Stimulated activated CD8-positive, alpha-beta memory T cell treated with anti-CD3 and anti-CD28 coated beads, Interleukin-4, amount 100 ng/mL, for 4 hours (primary cell): ENCODE measurements at regions not wholly inside any gene's neighbourhood (a gene's known extent, or its start where the extent isn't known, plus 50 kb on each side); places are given as distances from the start of the nearest gene placed in this dataset.

Experiments used
- DNase-seq, 2 donors: peaks; one replicate each; pipeline ENCODE4 v3.0.0-alpha.2; 2020; ENCODE audit warnings: low read depth in 2 of 2, low spot score in 1 of 2

- no peak for DNase-seq
Observed at GRCh38 chr11:45597097-45597496, 68.3 kb downstream of the CHST1 start.

GRCh38 chr11:45596571-45596970, 68.9 kb downstream of the CHST1 start:
- DNase-seq, result no peak

DNA sequence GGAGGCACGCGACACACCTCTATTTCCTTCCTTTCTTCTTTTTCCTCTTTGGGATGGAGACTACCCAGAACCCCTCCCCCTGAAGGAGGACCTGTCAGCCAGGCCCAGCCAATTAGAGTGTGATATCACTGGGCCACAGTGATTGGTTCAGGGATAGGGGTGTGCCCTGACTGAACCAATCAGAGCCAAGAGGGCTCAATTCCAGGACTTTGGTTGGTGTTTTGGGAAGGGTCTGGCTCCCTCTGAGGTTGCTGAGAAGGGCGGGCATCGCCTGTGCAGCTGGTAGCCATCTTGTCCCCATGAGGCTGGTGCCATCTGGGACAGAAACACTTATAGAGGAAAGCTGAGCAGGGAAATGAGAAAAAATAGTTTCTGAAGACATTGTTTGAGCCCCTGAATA, 71.4 kb downstream of the CHST1 start:
- no peak for DNase-seq

- no peak for DNase-seq
Observed at GRCh38 chr11:45592636-45593035, 72.8 kb downstream of the CHST1 start.

DNA sequence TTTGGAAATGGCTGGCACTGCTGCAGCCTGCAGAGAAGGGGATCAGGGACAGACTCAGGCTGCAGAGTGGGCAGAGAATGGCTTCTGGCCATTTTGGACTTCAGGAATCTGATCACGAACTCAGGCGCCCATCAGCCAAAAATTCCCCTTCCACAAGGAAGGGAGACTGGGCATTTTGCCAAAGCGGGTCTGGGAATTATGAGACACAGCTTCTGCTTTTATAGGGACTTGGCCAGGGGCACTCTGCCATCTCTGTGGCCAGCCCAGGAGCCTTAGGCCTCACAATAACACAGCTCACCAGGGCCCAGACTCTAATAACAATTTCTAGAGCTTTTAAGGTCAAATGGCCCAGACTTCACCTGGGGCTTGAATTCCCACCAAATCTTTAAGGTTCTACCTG, 74.7 kb downstream of the CHST1 start:
- no peak for DNase-seq

- DNase-seq, result no peak
Observed at GRCh38 chr11:45585205-45585604, 80.2 kb downstream of the CHST1 start.

DNA sequence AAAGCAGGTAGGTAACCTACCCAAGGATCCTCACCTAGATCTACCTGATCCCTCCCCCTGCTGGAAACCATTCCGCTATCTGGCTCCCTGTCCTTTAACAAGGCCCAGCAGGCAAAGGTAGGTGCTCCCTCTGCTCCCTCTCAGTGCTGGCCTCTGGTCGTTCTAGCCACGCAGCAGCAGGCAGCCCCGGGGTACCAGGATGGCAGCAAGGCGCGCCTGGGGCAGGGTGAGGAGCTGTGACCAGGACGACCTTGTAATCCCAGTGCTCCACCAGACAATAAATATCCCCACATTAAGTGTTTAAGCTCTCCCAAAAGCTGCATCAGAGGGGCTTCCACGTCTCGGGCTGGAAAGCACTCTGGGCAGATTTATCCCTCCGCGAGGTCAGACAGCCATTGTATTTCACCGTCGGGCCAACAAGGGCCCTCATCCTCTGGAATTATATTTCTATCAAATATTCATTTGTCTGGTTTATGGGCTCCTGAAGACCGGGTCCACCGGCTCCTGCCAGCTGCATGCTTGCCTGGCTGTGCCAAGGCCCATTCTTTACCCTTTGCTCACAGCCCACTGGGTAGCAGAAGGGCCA, 81.3 kb downstream of the CHST1 start:
- no peak for DNase-seq

GRCh38 chr11:45580399-45580798, 85.0 kb downstream of the CHST1 start:
- DNase-seq, result no peak

- no peak for DNase-seq
Observed at GRCh38 chr11:45578316-45578715, 87.1 kb downstream of the CHST1 start.

DNA sequence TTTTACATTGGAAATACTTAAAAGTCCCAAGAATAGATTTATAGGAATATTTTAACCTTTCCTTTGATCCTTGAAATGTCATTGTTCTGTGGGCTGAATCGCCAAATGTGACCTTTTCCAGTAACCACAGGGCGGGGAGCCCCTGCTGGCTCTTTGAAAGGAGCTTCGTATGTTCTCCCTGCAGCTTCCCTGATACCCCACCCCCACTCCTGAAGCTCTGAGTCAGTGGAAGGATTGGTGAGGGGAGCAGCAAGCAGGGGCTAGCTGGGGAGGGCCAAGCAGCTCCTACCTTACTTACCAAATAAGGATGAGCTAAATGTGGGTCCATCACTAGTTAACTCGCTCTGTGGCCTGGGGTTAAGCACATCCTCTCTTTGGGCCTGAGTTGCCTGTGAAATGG, 87.7 kb downstream of the CHST1 start:
- DNase-seq, result no peak

DNA sequence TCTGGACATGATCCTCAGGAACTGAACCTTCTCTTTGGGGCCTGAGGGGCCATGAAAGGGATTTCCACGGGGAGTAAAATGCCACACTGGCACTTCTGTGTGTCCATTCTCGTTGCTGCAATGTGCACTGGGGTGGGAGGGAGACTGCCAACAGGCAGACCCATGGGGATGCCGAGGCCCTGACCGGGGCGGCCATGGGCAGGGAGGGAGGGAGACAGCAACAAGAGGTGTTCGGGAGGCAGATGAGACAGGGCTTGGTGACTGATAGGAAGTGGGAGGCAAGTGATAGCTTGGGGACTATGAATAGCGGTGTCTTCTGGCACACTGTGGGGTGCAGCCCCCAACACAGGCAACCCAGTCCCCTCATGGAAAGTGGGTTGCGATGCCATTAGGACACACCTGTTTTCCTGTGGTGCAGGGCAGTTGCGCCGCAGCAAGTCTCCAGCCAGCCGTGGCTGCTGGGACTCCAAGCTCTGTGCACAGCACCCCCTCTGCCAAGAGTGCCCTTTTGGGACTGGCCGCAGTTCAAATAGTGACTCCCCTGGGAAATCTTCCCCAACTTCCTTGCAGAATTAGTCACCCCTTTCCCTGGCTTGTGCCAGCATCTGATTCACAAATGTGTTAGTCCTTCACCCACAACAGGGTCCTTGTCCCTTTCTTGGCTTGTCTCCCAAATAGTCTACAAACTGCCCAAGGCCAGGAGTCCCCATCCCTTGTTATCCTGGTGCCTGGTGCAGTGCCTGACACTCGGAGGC, 88.8 kb downstream of the CHST1 start:
- DNase-seq, result no peak

DNA sequence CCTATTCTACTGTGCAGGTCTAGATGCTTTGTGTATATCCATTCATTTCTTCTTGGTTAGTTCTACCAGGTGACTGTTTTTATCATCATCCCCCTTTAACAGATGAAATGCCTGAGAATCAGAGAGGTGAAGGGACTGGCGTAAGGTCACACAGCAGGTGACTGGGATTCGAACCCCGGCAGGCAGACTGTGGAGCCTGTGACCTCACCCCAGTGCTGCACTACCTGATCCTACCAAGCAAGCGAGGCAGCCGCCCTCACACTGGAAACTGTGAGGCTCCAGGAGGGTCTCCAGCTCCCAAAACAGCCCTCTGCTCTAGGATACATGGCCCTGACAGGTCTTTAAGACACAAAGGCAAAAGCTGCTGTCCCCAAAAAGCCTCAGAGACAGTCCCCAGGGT, 91.7 kb downstream of the CHST1 start:
- no peak for DNase-seq

- DNase-seq, result no peak
Observed at GRCh38 chr11:45572354-45573123, 92.9 kb downstream of the CHST1 start.

GRCh38 chr11:45569776-45570175, 95.6 kb downstream of the CHST1 start:
- no peak for DNase-seq

DNA sequence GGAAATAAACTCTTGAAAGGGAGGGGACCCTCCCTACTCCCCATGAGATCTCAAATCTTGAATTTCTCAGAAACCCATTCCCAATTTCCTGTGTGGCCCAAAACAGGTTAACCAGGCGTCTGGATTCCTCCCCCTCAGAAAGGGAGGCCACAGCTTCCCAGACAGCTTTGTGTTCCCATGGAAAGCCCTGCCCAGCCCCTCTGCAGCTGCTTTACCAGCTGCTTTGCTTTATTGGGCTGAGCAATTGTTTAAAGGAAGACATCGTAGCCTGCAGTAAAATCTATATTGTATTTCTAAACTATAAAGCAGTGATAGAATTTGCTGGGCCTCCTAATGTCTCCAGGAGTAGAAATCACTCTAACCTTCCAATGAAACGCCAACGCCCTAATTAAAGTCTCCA, 97.4 kb downstream of the CHST1 start:
- no peak for DNase-seq

DNA sequence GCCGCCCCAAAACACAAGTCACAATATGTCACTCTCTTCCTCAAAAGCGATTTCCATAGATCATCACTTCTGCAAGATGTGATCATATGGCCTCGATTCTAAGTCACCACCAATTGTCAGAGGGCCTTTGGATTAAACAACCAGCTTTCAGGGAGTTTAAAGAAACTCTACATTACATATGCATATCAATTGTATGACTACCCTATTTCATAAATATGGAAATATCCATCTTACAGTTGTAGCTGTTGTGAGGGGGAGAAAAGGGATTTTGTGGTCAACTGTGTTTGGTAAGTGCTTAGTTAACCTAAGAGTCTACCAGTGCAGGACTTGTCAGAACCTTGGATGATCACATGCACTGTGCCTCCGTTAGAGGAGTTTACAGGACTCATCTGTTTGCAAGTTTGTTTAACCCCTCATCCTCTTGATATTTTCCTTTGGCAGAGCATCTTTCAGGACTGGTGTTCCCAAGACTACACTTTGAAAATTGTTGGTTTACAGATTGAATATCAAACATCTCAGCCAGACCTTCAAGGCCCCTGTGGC, 99.9 kb downstream of the CHST1 start:
- DNase-seq, result no peak

DNA sequence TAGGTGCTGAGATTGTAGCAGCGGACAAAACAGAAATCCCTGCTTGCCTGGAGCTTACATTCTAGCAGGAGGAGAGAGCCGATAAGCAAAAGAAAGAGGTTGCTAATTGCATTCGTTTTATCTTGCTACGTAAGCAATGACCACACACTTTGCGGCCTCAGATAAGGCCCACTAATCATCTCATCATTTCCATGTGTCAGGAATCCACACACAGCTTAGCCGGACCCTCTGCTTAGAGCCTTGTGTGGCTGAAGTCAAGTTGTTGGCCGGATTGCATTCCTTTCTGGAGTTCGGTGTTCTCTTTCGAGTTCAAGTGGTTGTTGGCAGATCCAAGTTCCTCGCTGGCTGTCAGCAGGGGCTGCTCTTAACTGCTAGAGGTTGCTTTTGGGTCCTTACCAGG, 101.6 kb downstream of the CHST1 start:
- no peak for DNase-seq

DNA sequence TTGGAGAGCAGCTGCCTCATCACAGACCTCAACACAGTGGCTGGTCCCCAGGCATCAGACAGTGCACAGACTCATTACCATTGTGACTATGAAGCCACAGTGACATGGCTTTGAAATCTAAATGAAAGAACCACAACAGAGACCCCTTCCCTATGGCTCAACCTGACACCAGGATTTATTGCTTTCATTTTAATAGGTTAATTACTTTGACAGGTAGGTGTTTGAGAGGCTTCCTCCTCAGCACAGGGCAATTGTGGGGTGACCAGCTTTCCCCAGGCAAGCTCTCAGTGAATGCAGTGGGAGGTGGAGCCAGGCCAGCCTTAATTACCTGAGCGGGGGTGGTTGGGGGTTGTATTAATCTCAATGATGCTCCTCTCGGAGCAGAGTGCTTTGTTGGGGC, 102.3 kb downstream of the CHST1 start:
- DNase-seq, result no peak

DNA sequence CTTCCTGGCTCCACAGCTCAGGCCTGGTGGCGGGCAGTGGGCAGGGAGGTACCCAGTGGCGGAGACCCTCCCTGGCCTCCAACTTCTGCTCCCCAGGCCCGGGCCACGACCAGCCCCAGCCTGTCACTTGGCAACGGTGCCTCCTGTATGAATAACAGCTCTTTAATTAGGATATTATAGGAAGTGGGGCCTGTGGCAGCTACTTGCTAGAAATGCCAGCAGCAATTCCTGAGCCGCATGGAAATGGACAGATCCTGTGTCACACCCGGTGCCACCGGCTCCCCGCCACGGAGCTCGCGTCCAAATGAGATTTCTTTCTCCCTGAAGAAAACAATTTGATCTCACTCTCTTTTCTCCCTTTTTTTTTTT, 104.5 kb downstream of the CHST1 start:
- DNase-seq, result no peak

DNA sequence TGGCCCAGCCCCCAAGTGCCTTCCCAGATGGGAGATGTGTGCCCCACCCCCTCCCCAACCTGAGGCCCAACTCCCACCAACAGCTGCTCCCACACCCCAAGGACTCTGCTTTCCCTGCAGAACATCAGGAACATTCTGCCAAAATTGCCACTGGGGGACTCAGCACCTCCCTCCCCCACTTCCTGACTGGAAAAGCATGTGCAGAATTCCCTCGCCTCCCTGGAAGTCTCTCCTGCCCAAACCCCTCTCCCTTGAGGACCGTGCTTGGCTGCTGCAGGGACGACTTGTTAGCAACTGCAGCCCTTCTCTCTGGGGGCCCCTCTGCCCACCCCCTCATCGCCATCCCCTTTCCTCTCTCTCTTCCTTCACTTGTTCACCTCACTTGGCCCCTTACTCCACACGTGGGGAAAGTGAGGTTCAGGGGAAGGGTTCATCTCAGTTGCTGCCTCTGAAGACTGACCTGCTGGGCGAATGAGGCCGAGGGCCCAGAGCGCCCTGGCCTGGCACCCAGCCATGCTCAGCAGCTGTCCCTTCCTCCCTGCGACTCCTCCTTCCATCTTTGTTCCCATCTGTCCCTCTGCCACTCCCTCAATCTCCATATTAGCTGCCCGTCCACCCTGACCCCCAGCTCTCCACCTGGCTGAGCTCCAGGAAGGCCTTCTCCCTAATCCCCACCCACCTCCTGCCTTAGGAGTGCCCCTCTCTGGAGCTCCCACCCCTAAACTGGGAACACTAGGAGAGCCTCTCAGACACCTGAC, 105.1 kb downstream of the CHST1 start:
- no peak for DNase-seq
